HEK293 (cell line): ENCODE measurements at regions not wholly inside any gene's neighbourhood (a gene's known extent, or its start where the extent isn't known, plus 50 kb on each side); places are given as distances from the start of the nearest gene placed in this dataset.

ENCODE experiments used
- CTCF ChIA-PET: fragments of 350-600 bp; formaldehyde crosslinking; extraction: SDS; loops from one replicate; lab custom pipeline; 2021; ENCODE audit warnings: antibody characterized with exemption; lab: Yijun Ruan, JAX
- POLR2A ChIA-PET: fragments of 300-600 bp; formaldehyde crosslinking; extraction: SDS; loops from one replicate; lab custom pipeline; 2020; ENCODE audit warnings: antibody characterized with exemption, inconsistent platforms; lab: Yijun Ruan, JAX
- H3K27ac ChIP-seq: fragments of 200-500 bp; sonication (Bioruptor generic); 2 replicates; pipeline ENCODE4 v1.5.1; 2014; ENCODE audit warnings: low read depth, low read length, control low read depth, inconsistent platforms; ENCODE audit errors: extremely low read depth
- H3K36me3 ChIP-seq, 2 experiments: fragments of 200-500 bp in 1 of 2; sonication (Bioruptor generic) in 1 of 2; 1 replicate in 1 of 2; 2 replicates in 1 of 2; pipeline ENCODE4 v1.5.1; 2014 to 2017; ENCODE audit warnings: inconsistent platforms in 2 of 2, low read length in 2 of 2; ENCODE audit not compliant: control insufficient read depth in 2 of 2, insufficient read depth in 1 of 2
- H3K4me1 ChIP-seq: fragments of 200-500 bp; sonication (Bioruptor generic); 2 replicates; pipeline ENCODE4 v1.5.1; 2014; ENCODE audit warnings: mild to moderate bottlenecking, low read length, inconsistent platforms; ENCODE audit not compliant: control insufficient read depth, insufficient read depth
- H3K4me3 ChIP-seq: 2 replicates; pipeline ENCODE4 v1.5.1; 2011; ENCODE audit warnings: low read depth, mild to moderate bottlenecking, control low read depth, low read length, moderate library complexity
- H3K9me3 ChIP-seq: fragments of 200-500 bp; sonication (Bioruptor generic); 2 replicates; pipeline ENCODE4 v1.5.1; 2014; ENCODE audit warnings: low read depth, low read length, inconsistent platforms; ENCODE audit not compliant: control insufficient read depth, insufficient read depth
- BCL11A ChIP-seq: fragments of 450-650 bp; formaldehyde crosslinking; IDR thresholded peaks from 2 replicates; pipeline ENCODE4 v1.5.1; 2016; ENCODE audit warnings: low read depth, missing biosample characterization, missing genetic modification characterization
- BCL11B ChIP-seq: fragments of 450-650 bp; formaldehyde crosslinking; IDR thresholded peaks from 2 replicates; pipeline ENCODE4 v1.5.1; 2016; ENCODE audit warnings: low read depth, missing biosample characterization, missing genetic modification characterization
- KLF16 ChIP-seq: fragments of 450-650 bp; formaldehyde crosslinking; IDR thresholded peaks from 2 replicates; pipeline ENCODE4 v1.5.1; 2017; ENCODE audit warnings: missing biosample characterization, missing genetic modification characterization
- SP7 ChIP-seq: fragments of 450-650 bp; formaldehyde crosslinking; IDR thresholded peaks from 2 replicates; pipeline ENCODE4 v1.5.1; 2016; ENCODE audit warnings: missing biosample characterization, missing genetic modification characterization
- WT1 ChIP-seq: fragments of 450-650 bp; formaldehyde crosslinking; IDR thresholded peaks from 2 replicates; pipeline ENCODE4 v1.5.1; 2016; ENCODE audit warnings: missing biosample characterization, missing genetic modification characterization
- ZBTB6 ChIP-seq: fragments of 450-650 bp; formaldehyde crosslinking; IDR thresholded peaks from 2 replicates; pipeline ENCODE4 v1.5.1; 2017; ENCODE audit warnings: missing biosample characterization, missing genetic modification characterization
- ZNF133 ChIP-seq: fragments of 450-650 bp; formaldehyde crosslinking; IDR thresholded peaks from 2 replicates; pipeline ENCODE4 v1.5.1; 2016; ENCODE audit warnings: missing biosample characterization, missing genetic modification characterization
- ZNF140 ChIP-seq: fragments of 450-650 bp; formaldehyde crosslinking; IDR thresholded peaks from 2 replicates; pipeline ENCODE4 v1.5.1; 2016; ENCODE audit warnings: missing biosample characterization, missing genetic modification characterization
- ZNF175 ChIP-seq: fragments of 450-650 bp; formaldehyde crosslinking; IDR thresholded peaks from 2 replicates; pipeline ENCODE4 v1.5.1; 2016; ENCODE audit warnings: missing biosample characterization, missing genetic modification characterization
- ZNF19 ChIP-seq: fragments of 450-650 bp; formaldehyde crosslinking; IDR thresholded peaks from 2 replicates; pipeline ENCODE4; 2016; ENCODE audit warnings: missing biosample characterization, missing genetic modification characterization, low read depth
- ZNF324 ChIP-seq: fragments of 450-650 bp; formaldehyde crosslinking; IDR thresholded peaks from 2 replicates; pipeline ENCODE4 v1.5.1; 2016; ENCODE audit warnings: missing biosample characterization, missing genetic modification characterization
- ZNF433 ChIP-seq: fragments of 450-650 bp; formaldehyde crosslinking; IDR thresholded peaks from 2 replicates; pipeline ENCODE4 v1.5.1; 2016; ENCODE audit warnings: missing biosample characterization, missing genetic modification characterization, low read depth
- ZNF514 ChIP-seq: fragments of 450-650 bp; formaldehyde crosslinking; IDR thresholded peaks from 2 replicates; pipeline ENCODE4 v1.5.1; 2016; ENCODE audit warnings: missing biosample characterization, missing genetic modification characterization
- ZNF596 ChIP-seq: fragments of 450-650 bp; IDR thresholded peaks from 2 replicates; pipeline ENCODE4 v1.5.0; 2018; ENCODE audit warnings: missing biosample characterization, mild to moderate bottlenecking, missing genetic modification characterization, moderate library complexity
- ZNF600 ChIP-seq: fragments of 450-650 bp; formaldehyde crosslinking; IDR thresholded peaks from 2 replicates; pipeline ENCODE4 v1.5.1; 2016; ENCODE audit warnings: missing biosample characterization, missing genetic modification characterization
- ZNF626 ChIP-seq: fragments of 450-650 bp; sonication (Bioruptor Pico); formaldehyde crosslinking; IDR thresholded peaks from 2 replicates; pipeline ENCODE4 v1.5.1; 2018; ENCODE audit warnings: missing biosample characterization, missing genetic modification characterization, inconsistent platforms
- ZNF639 ChIP-seq: fragments of 450-650 bp; formaldehyde crosslinking; IDR thresholded peaks from 2 replicates; pipeline ENCODE4 v1.5.1; 2016; ENCODE audit warnings: missing biosample characterization, missing genetic modification characterization
- ZNF677 ChIP-seq: fragments of 450-650 bp; IDR thresholded peaks from 2 replicates; pipeline ENCODE4 v1.5.0; 2018; ENCODE audit warnings: missing biosample characterization, mild to moderate bottlenecking, missing genetic modification characterization, moderate library complexity
- ZNF707 ChIP-seq: fragments of 450-650 bp; formaldehyde crosslinking; IDR thresholded peaks from 2 replicates; pipeline ENCODE4 v1.5.1; 2016; ENCODE audit warnings: missing biosample characterization, missing genetic modification characterization
- ZNF76 ChIP-seq: fragments of 450-650 bp; formaldehyde crosslinking; IDR thresholded peaks from 2 replicates; pipeline ENCODE4; 2016; ENCODE audit warnings: low read depth, missing biosample characterization, missing genetic modification characterization, borderline replicate concordance
- ZNF776 ChIP-seq: fragments of 450-650 bp; formaldehyde crosslinking; IDR thresholded peaks from 2 replicates; pipeline ENCODE4 v1.5.0; 2017; ENCODE audit warnings: missing biosample characterization, missing genetic modification characterization, borderline replicate concordance

- TF ChIP-seq ZNF175 (tag by site-specific recombination): no peak
- TF ChIP-seq BCL11B (tag by site-specific recombination): no peak
- no peak for TF ChIP-seq WT1 (tag by site-specific recombination)
These were observed 302.6 kb upstream of the RRP15 start (continued) for GRCh38 chr1:217982331-217983050.

- CTCF ChIA-PET: interaction anchor here (0.5 kb wide), 1 partner anchor 346 kb away, joined by 3 read pairs; no protein-coding TSS in a partner anchor
- Histone ChIP-seq H3K9me3 (no peaks in the 10 kb centered on the region), H3K4me1 (no peaks in the 10 kb centered on the region), H3K27ac (no peak overlapping the region)
- POLR2A ChIA-PET: no interaction called here
- TF ChIP-seq SP7 (tag by site-specific recombination) (no peak), ZBTB6 (no peak), ZNF433 (no peak), KLF16 (tag by site-specific recombination) (no peak), ZNF776 (tag by site-specific recombination) (no peak), ZNF140 (no peak), ZNF626 (tag by site-specific recombination) (no peak), BCL11B (tag by site-specific recombination) (no peak), ZNF596 (tag by site-specific recombination) (no peak), ZNF19 (tag by site-specific recombination) (no peak), ZNF707 (tag by site-specific recombination) (no peak), ZNF324 (tag by site-specific recombination) (no peak), ZNF677 (tag by site-specific recombination) (no peak)
- TF ChIP-seq, all 188 proteins: peak for 0
- Histone ChIP-seq H3K4me3 (no peak overlapping the region), H3K36me3 (no peaks in the 10 kb centered on the region)
These were observed 302.1 kb upstream of the RRP15 start for GRCh38 chr1:217983051-217983375.

- ChIA-PET POLR2A (no interaction called here), CTCF (no interaction called here)
- no peak overlapping the region for H3K4me3 ChIP-seq
- H3K36me3 ChIP-seq: no peaks in the 10 kb centered on the region
- H3K9me3 ChIP-seq: no peaks in the 10 kb centered on the region
- TF ChIP-seq ZNF600 (tag by site-specific recombination): no peak
- no peak for TF ChIP-seq BCL11A (tag by site-specific recombination)
- TF ChIP-seq ZNF76 (tag by site-specific recombination): no peak
- TF ChIP-seq ZNF433: no peak
- no peak for TF ChIP-seq ZNF133
- no peak for TF ChIP-seq ZNF639 (tag by site-specific recombination)
- TF ChIP-seq ZNF707 (tag by site-specific recombination): no peak
- no peak for TF ChIP-seq ZNF514 (tag by site-specific recombination)
- H3K27ac ChIP-seq: no peak overlapping the region
- H3K4me1 ChIP-seq: no peaks in the 10 kb centered on the region
These were observed 299.5 kb upstream of the RRP15 start for GRCh38 chr1:217985641-217986040.
